TTC549 (cell line): ENCODE measurements at regions not wholly inside any gene's neighbourhood (a gene's known extent, or its start where the extent isn't known, plus 50 kb on each side); places are given as distances from the start of the nearest gene placed in this dataset.
"Not testable (repeated sequence)": the region's sequence is repeated elsewhere in the genome, so short reads cannot be mapped to it uniquely, and the experiment has no call there.

Source experiments
- FAIRE-seq: peaks from 2 replicates; lab custom pipeline; 2012; peaks lifted over from hg19 to GRCh38; lab: Jason Lieb, UNC

DNA sequence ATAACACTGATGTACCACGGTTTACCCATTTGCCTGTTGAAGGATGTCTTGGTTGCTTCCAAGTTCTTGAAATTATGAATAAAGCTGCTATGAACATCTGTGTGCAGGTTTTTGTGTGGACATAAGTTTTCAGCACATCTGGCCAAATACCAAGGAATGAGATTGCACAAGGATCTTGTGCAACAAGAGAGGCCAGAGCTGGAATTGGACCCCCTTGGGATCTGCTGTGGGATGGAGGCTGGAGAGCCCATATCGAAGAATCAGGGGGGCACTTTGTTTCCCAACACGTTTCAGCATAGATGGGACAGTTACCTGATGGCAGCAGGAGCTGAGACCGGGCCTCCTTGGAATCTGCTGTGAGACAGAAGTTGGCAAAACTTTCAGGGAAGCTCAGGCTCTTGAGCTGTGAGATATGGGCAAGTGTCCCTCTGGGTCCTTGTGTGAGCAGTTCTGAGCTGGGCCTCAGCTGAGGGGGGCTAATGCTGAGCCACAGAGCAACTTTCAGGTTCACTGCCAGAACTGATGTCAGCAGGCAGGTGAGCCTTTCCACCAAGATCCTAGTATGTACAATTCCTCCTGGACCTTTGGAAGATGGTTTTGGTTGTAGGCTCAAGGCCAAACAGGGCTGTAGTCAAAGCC lies 115.2 kb upstream of the RAB18 start:
- FAIRE-seq: no peak

DNA sequence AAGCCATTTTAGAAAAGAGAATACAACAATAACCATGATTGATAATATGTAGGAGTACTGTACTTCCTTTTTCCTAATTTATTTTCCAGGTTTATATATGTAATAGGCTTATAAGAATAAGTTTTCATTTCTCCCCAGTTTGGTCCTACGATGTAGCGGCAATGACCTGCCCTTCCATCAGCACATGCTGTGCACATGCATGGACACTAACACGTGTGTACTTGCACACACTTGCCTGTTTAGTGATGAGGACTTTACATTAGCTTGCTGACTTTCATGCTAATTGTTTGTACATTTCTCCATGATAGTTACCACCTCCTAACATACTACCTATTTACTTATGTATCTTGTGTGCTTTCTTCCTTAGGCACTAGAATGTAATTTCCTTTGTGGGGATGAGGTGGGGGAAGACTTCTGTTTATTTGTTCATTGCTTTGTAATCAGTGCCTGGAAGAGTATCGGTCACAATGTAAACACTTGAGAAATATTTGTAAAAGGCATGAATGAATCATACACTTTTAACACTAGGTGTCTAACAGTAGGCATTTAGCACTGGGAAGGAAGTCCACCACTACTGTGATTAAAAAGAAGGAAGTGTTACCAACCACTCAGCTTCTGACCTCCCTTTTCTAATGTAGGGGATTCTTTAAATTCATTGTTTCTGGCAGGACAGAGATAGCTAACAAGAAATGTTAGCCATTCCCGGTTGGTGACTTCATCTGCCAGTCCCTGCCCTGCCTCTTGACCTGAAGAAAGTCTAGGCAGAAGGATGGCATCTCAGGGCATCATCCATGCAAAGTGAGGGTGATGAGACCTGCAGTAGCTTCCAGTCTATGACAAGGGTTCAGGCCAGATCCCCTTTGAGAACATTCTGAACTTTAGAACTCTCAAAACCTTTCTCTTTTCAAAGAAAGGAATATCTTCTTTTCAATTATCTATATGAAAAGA lies 120.2 kb upstream of the RAB18 start:
- no peak for FAIRE-seq

DNA sequence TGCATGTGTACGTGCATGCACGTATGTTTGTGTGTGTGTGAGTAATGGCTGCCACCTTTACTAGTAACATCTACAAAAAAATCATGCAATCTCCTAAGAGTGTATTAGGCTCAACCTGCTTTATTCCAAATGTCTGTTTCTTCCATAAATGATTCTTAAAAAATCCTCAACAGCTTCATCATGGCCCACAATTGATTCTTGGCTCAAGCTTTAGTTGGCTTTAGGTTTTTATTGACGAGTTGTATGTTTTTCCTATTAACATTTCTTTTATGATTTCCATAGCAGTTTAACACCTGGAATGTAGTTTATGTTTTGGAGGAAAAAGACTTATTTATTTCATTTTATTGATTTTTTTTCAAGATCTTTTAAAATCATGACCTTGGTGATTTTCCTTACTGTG lies 121.9 kb upstream of the RAB18 start:
- no peak for FAIRE-seq

DNA sequence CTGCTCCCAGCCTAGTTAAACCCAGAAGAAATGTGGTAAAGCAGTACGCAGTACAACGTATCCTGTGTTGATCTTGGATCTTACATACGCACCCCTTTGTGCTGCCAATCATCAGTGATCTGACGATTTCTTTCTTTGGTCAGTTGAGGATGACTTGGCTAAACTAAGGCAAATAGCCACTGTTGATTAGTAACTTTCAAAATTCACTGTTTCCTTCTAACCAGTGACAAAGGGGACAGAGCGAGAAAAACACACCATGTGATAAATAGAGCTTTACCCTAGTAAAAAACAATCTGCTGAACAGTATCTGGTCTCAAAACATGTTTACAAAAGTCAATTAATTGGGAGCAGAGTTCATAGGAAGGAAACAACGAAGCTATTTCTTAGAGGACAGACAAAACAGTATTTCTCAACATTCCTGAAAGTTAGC lies 123.2 kb upstream of the RAB18 start:
- FAIRE-seq: no peak

DNA sequence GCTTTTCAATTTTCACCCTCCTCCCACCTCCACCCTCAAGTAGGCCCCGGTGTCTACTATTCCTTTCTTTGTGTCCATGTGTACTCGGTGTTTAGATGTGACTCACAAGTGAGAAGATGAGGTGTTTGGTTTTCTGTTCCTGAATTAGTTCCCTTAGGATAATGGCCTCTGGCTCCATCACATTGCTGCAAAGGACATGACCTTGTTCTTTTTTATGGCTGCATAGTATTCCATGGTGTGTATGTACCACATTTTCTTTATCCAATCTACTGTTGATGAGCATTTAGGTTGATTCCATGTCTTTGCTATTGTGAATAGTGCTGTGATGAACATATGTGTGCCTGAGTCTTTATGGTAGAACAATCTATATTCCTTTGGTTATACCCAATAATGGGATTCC lies 125.1 kb upstream of the RAB18 start:
- not testable (repeated sequence) for FAIRE-seq

DNA sequence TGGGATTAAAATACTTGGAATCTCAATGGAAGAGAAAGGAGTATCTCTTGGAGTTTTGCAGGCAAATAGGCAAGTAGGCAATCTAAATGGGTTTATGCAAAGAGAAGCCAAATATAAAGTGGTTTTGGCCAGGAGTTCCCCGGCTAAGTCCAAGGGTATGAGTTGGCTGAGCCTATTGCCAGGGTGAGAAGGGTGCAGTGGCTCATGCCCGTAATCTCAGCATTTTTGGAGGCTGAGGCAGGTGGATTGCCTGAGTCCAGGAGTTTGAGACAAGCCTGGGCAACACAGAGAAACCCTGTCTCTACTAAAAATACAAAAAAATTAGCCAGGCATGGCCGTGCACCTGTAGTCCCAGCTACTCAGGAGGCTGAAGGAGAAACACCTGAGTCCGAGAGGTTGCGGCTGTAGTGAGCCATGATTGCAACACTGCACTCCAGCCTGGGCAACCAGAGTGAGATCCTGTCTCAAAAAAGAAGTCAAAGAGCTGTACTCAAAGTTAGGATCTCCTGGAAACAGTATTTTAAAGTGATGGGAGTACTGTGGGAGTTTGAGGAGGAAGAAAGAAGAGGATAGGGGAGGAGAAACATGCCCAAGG lies 130.4 kb upstream of the RAB18 start:
- no peak for FAIRE-seq

DNA sequence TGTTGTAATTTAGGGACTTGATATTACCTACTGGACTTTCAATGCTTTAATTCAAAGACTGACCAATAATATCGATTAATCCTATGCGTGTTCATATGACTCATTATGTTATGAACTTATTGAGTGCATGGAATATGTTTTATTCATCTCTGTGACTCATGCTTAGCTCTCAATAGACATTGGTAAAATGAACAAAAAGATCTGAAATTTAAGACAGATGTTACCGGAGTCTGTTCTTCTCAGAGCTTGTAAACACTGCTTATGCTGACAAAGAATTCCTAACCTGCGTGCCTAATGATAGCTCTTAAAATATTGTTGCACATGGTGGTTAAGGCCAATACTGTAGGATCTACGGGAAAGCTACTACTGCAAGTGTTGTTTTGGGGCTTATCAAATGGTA lies 131.5 kb upstream of the ACBD5 start:
- FAIRE-seq: no peak

DNA sequence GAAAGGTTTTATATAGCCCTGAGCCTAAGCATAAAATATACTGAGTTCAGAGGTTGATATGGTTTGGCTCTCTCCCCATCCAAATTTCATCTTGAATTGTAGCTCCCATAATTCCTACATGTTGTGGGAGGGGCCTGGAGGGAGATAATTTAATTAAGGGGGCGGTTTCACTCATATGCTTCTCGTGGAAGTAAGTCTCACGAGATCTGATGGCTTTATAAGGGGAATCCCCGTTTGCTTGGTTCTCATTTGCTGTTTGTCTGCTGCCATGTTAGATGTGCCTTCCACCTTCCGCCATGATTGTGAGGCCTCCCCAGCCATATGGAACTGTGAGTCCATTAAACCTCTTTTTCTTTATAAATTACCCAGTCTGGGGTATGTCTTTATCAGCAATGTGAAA lies 130.8 kb upstream of the ACBD5 start:
- FAIRE-seq: not testable (repeated sequence)

DNA sequence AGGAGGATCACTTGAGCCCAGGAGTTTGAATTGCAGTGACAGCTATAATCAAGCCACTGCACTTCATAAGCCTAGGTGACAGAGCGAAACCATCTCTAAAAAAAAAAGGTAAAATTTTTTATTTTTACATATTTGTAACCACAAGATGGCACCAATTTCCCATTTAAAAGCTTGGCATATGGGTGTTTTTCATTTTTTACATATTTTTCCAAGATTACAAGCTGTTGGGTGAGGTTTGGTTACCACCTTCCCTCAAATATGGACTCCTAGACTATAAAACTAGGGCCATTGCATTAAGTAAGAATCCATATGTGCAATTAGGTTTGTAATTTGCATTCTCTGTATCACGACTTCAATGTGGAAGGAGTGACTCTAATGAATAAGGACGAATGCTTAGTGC lies 129.3 kb upstream of the ACBD5 start:
- peak; percentile 63 for FAIRE-seq

DNA sequence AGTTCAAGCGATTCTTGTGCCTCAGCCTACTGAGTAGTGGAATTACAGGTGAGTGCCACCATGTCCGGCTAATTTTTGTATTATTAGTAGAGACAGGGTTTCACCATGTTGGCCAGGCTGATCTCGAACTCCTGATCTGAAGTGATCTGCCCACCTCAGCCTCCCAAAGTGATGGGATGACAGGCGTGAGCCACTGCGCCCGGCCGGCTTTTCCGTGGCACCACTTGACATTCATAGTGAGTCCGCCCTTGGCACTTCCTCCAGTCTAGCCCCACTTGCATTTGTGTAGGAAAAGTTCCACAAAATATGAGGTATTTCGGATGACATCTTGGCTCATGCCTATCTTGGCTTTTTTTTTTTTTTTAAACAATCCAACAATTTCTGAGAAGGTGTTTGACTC lies 128.1 kb upstream of the ACBD5 start:
- no peak for FAIRE-seq

DNA sequence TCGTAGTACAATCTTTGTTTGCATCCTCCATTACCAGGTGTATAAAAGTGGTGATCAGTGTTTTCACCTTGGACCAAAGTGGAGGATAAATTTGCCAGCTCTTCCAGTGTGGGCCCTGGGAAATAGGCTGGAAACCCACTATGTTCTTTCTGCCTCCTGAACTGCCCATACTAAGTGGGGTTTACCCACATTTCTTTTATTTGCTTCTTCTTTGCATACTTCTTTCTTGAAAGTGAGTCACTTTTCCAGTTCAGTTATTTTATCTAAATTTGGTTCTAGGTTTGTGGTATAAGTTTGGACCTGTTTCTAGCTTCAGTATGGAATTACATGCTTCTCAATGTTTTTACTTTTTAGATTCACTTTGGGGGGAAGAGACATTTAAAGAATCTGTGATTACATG lies 126.2 kb upstream of the ACBD5 start:
- no peak for FAIRE-seq

DNA sequence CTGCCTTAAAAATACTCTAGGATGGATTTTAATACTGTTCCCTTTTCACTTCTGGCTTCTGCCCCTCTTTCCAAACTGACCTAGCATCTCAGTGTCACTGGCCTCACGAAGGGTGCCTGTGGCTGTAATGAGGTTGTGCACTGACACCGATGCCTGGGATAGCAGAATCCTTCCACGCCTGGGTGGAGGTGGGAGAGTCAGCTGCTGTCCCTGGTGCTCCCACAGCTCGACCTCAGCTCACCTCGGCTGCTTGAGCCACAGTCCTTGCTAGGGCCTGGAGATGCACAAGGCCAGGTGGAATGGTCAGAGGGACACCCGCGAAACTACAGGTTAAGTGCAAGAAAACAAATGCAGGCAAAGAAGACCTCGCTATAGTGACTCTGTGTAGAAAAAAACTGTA lies 123.4 kb upstream of the ACBD5 start:
- no peak for FAIRE-seq

DNA sequence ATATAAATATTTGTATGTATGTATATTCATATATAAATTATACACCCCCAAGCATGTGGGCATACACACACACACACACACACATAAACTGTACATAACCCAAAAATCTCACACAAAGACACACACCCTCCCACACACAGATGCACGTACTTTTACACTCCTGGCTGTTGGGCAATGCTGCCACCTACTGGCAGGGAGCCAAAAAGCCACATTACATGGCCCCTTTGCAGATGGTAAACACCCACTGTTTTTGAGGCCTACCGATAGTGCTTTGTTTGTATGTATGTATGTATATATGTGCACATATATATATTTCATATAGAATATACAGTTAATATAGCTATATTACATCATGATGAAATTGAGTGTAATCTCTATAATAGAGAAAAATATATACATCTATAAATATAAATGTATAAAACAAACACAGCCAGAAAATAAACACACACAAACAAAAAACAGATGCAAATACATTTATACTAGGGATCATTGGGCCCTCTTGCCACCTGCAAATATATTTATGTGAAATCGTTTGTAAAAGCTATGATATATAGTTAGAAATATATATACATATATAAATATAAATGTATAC lies 120.1 kb upstream of the ACBD5 start:
- peak; percentile 72 for FAIRE-seq

DNA sequence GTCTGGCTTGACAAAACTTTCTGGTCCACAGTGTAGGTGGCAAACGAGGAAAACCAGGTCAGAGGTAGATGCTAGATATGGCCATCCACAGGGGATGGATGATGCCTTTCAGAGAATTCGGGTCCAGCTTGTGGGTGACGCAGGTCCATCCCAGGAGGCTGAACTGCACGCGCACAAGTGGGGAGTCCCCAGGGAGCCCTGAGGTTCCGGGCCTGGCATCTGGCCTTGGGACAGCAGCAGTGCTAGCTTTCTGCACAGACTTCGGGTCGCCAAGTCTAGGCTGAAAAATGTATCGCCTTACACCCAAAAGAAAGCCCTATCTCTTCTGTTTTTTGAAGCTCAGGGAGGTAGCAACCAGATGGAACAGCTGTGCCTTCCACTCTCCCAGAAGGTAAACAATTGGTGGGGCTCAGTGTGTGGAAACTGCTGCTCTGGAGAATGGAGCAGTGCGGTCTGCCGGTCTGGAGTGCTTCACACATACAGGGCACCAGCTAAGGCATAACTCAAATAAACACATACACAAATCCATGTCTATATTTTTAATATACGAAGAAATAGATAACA lies 119.3 kb upstream of the ACBD5 start:
- FAIRE-seq: no peak

DNA sequence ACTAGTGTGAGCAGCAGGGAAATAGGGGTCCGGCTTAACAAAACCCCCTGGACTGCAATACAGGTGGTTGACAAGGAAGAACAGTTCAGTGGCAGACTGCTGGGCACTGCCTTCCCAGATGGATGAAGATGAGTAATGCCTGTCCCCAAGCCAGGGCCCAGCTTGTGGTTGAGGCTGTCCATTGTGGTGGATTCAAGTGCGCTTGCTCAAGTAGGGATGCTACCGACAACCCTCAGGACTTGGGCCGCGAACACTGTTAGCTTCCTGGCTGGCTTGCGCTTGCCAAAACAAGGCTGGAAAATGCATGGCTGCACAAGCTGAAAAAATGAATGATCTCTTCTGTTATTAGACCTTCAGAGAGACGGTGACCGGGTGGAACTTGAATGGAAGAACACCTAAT lies 116.1 kb upstream of the ACBD5 start:
- FAIRE-seq: no peak

DNA sequence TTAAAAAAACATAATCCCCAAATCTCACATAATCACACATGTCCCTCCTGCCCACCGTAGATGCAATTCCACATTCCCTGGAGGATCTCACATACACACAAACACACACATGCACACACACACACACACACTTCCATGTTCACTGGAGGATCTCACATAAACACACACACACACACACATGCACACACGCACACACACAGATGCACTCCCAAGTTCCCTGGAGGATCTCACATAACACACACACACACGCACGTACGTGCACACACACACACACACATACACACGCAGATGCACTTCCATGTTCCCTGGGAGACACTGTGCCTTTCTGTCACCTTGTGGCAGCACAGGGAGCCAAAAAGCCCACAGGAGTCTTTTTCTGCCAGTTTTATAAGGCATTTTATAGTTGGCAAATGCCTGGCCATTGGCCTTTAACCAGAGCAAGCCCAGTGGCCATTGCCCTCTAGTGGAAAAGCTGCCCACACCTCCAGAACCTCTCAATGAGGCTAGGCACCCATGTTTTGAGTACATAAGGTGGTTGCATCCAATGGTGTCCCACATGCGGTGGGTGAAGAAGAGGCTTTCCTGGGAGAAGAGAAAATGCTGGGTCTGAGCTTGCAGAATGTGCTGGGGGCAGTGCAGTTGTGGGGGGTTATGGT lies 115.4 kb upstream of the ACBD5 start:
- no peak for FAIRE-seq

DNA sequence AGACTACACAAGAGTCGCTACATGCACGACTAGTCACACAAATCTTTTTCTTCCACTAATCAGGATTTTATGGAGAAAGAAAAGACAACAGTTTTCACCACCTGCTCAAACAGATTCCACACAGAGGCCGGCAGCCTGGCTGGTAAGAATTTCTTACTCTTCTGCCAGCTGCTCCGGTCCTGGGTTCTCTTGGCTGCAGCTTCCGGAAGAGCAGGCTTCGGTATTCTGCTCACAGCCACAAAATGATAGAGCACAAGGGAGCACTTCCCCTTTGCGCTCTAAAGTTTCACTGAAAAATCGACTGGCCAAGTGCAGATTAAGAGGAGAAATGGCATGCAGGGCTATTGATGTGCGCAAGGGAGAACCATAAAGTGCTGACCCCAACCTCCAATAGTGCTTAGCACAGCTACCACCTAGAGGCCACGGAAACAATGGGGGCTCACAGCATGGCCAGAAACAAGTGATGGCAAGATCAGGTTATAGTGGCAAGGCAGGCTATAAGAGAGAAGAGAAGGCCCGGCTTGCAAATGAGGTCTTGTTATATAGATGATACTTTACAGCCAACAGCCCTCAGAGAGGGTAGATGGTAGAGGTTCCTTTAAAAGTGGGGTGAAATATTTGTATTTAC lies 114.2 kb upstream of the ACBD5 start:
- FAIRE-seq: not testable (repeated sequence)

DNA sequence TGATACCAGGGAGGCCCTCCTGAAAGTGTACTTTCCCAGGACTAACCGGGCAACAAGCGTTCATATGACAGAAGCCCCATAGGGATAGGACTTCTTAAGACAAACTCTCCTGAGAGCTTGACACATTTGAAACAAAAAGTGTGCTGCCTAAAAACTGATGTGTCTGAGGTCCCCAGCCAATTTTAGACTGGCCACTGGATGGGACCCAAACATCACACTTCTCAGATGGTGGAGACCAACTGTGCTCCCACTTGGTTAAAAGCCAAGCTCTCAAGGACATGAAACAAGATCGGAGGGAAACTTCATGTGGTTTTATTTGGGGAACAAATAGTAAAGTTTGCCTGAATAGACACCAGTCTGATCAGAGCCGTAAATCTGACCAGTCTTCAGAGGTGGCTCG lies 113.5 kb upstream of the ACBD5 start:
- FAIRE-seq: not testable (repeated sequence)

DNA sequence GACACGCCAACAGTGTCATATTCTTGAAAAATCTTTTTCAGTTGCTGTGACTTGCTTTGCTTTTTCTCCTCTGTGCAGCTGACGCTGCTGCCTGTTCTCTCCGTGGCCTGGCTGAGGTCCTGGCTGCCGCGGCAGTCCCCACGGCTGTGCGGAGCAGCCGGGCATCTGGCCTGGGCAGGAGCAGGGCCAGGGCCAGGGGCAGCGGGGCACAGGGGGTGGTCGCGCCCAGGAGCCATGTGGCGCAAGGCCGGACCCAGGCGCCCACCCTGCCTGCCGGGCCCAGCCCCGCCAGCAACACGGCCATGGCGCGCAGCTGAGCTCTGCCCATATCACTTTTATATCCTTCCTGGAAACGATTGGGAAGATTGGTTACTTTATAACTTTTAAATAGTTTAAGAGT lies 109.4 kb upstream of the ACBD5 start:
- FAIRE-seq: no peak

DNA sequence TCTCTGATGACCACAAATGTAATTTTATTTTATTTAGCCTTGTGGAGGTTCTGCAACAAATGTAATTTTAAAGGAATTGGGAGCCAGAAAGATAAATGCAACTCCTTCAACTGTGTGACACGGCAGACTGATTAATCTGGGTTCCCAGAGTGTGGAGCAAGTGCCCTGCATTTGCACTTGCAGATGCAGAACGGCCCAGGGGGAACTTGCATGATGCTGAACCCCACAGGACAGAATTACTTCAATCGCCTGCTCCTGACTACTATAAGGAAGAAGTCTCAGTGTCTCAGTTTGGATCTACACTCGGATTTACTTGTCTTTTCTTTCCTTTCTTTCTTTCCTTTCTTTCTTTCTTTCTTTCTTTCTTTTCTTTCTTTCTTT lies 107.2 kb upstream of the ACBD5 start:
- not testable (repeated sequence) for FAIRE-seq

DNA sequence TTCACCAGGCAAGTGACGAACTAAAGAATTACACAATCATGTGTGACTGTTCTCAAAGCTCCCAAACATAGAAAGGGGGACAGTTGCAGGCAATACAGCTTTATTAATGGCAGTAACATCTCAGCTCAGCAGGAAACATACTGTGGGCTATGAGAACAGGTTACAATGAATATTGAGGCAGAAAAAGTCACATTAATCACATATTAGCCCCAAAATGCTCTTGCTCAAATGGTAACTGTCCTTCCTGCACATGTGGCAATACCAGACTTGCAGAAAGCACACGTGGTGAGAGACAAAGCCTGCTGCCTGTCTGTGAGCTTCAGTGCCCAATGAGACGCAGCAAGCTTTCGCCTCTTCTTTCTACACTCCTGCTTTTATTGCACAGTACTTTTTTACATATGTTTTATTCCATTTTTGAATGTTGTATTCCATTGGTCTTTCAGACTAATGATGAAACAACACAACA lies 104.9 kb upstream of the ACBD5 start:
- no peak for FAIRE-seq
